Panc1 (cell line): ENCODE measurements at regions not wholly inside any gene's neighbourhood (a gene's known extent, or its start where the extent isn't known, plus 50 kb on each side); places are given as distances from the start of the nearest gene placed in this dataset.

Experiments
- ATAC-seq: fragments of 200-7000 bp; cut with Tn5 transposase; 2 replicates; pipeline ENCODE4 v1.9.1; 2020; ENCODE audit warnings: mild to moderate bottlenecking, moderate library complexity
- BruUV-seq: library from RNA; stranded (reverse); fragments of 400-500 nt; replicated peaks from 2 replicates; lab custom pipeline; 2021; lab: Mats Ljungman, UMichigan
- CTCF ChIA-PET: fragments of 300-600 bp; sonication (Branson Sonifier 250); formaldehyde crosslinking; loops from one replicate; lab custom pipeline; 2022; ENCODE audit warnings: antibody characterized with exemption; lab: Charles Lee
- POLR2A ChIA-PET: fragments of 300-600 bp; sonication (Branson Sonifier 250); formaldehyde crosslinking; loops from one replicate; lab custom pipeline; 2022; ENCODE audit warnings: antibody characterized with exemption; lab: Charles Lee
- DNase-seq: peaks from one replicate; pipeline ENCODE4 v3.0.0-alpha.2; 2010; ENCODE audit warnings: low read depth, low spot score
- H3K27ac ChIP-seq: 2 replicates; pipeline ENCODE4 v1.5.1; 2011; ENCODE audit warnings: mild to moderate bottlenecking, low read length, inconsistent platforms
- H3K27me3 ChIP-seq: fragments of 200-500 bp; sonication (Bioruptor generic); 2 replicates; pipeline ENCODE4 v1.6.0; 2014; ENCODE audit warnings: low read length, inconsistent platforms; ENCODE audit not compliant: control insufficient read depth, insufficient read depth
- H3K36me3 ChIP-seq: fragments of 200-500 bp; sonication (Bioruptor generic); 2 replicates; pipeline ENCODE4 v1.5.1; 2014; ENCODE audit warnings: inconsistent platforms, mild to moderate bottlenecking, low read length, moderate library complexity; ENCODE audit not compliant: control insufficient read depth, insufficient read depth
- H3K4me1 ChIP-seq: 2 replicates; pipeline ENCODE4 v1.5.1; 2011; ENCODE audit warnings: inconsistent platforms, mild to moderate bottlenecking, low read length, moderate library complexity; ENCODE audit not compliant: control insufficient read depth, insufficient read depth
- H3K4me3 ChIP-seq, 2 experiments: 2 replicates each; pipeline ENCODE4 v1.5.1; 2011 to 2012; ENCODE audit warnings: low read depth in 2 of 2, low read length in 2 of 2, mild to moderate bottlenecking in 2 of 2, inconsistent platforms in 1 of 2, moderate library complexity in 1 of 2
- H3K9me3 ChIP-seq: fragments of 200-500 bp; sonication (Bioruptor generic); 2 replicates; pipeline ENCODE4 v1.5.1; 2014; ENCODE audit warnings: low read depth, mild to moderate bottlenecking, inconsistent platforms, low read length, moderate library complexity; ENCODE audit not compliant: control insufficient read depth, insufficient read depth
- POLR2AphosphoS5 ChIP-seq: IDR thresholded peaks from 2 replicates; pipeline ENCODE4 v1.6.1; 2012; ENCODE audit warnings: mild to moderate bottlenecking, low read depth, low read length, moderate library complexity
- REST ChIP-seq, 2 experiments: IDR thresholded peaks; 2 replicates each; pipeline ENCODE4 v1.6.1; 2011 to 2012; ENCODE audit warnings: low read depth in 2 of 2, control low read depth in 1 of 2, low read length in 1 of 2, mild to moderate bottlenecking in 1 of 2, moderate library complexity in 1 of 2; ENCODE audit not compliant: insufficient read depth in 1 of 2
- SIN3A ChIP-seq: IDR thresholded peaks from 2 replicates; pipeline ENCODE4 v1.6.1; 2012; ENCODE audit warnings: low read depth, mild to moderate bottlenecking, low read length, moderate library complexity, borderline replicate concordance; ENCODE audit not compliant: insufficient read depth
- TCF7L2 ChIP-seq: IDR thresholded peaks from 2 replicates; pipeline ENCODE4 v1.6.1; 2011; ENCODE audit warnings: mild to moderate bottlenecking, low read depth, low read length, inconsistent platforms
- in situ Hi-C: cut with HindIII; loops from 2 replicates; pipeline ENCODE4 v1.10.0; 2016; ENCODE audit warnings: low sequenced_read_pairs, low pct_unique_long_range_greater_than_20kb
- intact Hi-C: fragments of 100-400 bp; cut with micrococcal nuclease; formaldehyde crosslinking; loops from one replicate; pipeline ENCODE4 v1.10.0; 2022; ENCODE audit not compliant: unreplicated experiment
- TF ChIP-seq, protein P1 (sequence below): fragments of 450-650 bp; IDR thresholded peaks from 2 replicates; pipeline ENCODE4 v1.5.1; 2017; ENCODE audit warnings: mild to moderate bottlenecking

- POLR2A ChIA-PET: no interaction called here
- H3K27ac ChIP-seq: no peak overlapping the region
- no peak overlapping the region for H3K4me3 ChIP-seq
- intact Hi-C loops (no loop called here), in situ Hi-C loops (no loop called here)
- H3K27me3 ChIP-seq: no peaks in the 10 kb centered on the region
- ATAC-seq: no peak
- H3K4me1 ChIP-seq: no peaks in the 10 kb centered on the region
- no peak for DNase-seq
- TF ChIP-seq POLR2AphosphoS5: no peak
- no peak for TF ChIP-seq SIN3A
- no peak for TF ChIP-seq TCF7L2
- TF ChIP-seq, protein P1, sequence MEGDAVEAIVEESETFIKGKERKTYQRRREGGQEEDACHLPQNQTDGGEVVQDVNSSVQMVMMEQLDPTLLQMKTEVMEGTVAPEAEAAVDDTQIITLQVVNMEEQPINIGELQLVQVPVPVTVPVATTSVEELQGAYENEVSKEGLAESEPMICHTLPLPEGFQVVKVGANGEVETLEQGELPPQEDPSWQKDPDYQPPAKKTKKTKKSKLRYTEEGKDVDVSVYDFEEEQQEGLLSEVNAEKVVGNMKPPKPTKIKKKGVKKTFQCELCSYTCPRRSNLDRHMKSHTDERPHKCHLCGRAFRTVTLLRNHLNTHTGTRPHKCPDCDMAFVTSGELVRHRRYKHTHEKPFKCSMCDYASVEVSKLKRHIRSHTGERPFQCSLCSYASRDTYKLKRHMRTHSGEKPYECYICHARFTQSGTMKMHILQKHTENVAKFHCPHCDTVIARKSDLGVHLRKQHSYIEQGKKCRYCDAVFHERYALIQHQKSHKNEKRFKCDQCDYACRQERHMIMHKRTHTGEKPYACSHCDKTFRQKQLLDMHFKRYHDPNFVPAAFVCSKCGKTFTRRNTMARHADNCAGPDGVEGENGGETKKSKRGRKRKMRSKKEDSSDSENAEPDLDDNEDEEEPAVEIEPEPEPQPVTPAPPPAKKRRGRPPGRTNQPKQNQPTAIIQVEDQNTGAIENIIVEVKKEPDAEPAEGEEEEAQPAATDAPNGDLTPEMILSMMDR: no peak
- TF ChIP-seq REST (IDR thresholded peaks at IDR 0.05; ENCODE audit: insufficient read depth in 1 of 2, low read depth in 2 of 2, low read length in 1 of 2): no peak
- CTCF ChIA-PET: no interaction called here
- H3K36me3 ChIP-seq: no peaks in the 10 kb centered on the region
- no TSS peak for BruUV-seq
- H3K9me3 ChIP-seq: no peaks in the 10 kb centered on the region
Observed at GRCh38 chr20:21995461-21995860, 290.0 kb downstream of the PAX1 start.

GRCh38 chr20:21994203-21994602, 288.7 kb downstream of the PAX1 start:
- no peaks in the 10 kb centered on the region for H3K36me3 ChIP-seq
- DNase-seq: no peak
- no peak for ATAC-seq
- H3K27ac ChIP-seq: no peak overlapping the region
- no peak for TF ChIP-seq SIN3A
- no peak for TF ChIP-seq REST (IDR thresholded peaks at IDR 0.05; ENCODE audit: insufficient read depth in 1 of 2, low read depth in 2 of 2, low read length in 1 of 2)
- TF ChIP-seq POLR2AphosphoS5: no peak
- TF ChIP-seq, protein P1: no peak
- in situ Hi-C loops (no loop called here), intact Hi-C loops (no loop called here)
- H3K27me3 ChIP-seq: no peaks in the 10 kb centered on the region
- H3K4me1 ChIP-seq: no peaks in the 10 kb centered on the region
- POLR2A ChIA-PET: no interaction called here
- CTCF ChIA-PET: no interaction called here
- BruUV-seq: no TSS peak
- H3K4me3 ChIP-seq: no peak overlapping the region
- H3K9me3 ChIP-seq: no peaks in the 10 kb centered on the region
